Liver (tissue), 8 donors: ENCODE measurements at regions not wholly inside any gene's neighbourhood (a gene's known extent, or its start where the extent isn't known, plus 50 kb on each side); places are given as distances from the start of the nearest gene placed in this dataset.

Source experiments
- DNase-seq: peaks from one replicate; pipeline ENCODE4 v3.0.0-alpha.2; 2017; ENCODE audit warnings: low spot score
- H3K27ac ChIP-seq, 2 donors: one replicate each; pipeline ENCODE4 v1.7.0; 2013; ENCODE audit warnings: inconsistent platforms in 2 of 2, low read length in 2 of 2, control low read depth in 1 of 2, low read depth in 1 of 2, mild to moderate bottlenecking in 1 of 2
- H3K27me3 ChIP-seq, 4 donors: one replicate each; pipeline versions ENCODE4 v1.6.1 to v1.7.0; 2013; ENCODE audit warnings: low read length in 3 of 4, inconsistent platforms in 1 of 4, mild to moderate bottlenecking in 1 of 4, moderate library complexity in 1 of 4; ENCODE audit not compliant: control insufficient read depth in 4 of 4, insufficient read depth in 4 of 4
- H3K36me3 ChIP-seq, 4 donors: one replicate each; pipeline versions ENCODE4 v1.6.1 to v1.7.0; 2013; ENCODE audit warnings: low read length in 3 of 4, mild to moderate bottlenecking in 3 of 4, low read depth in 1 of 4, moderate library complexity in 1 of 4; ENCODE audit not compliant: control insufficient read depth in 4 of 4, insufficient read depth in 3 of 4
- H3K4me1 ChIP-seq, 4 donors: one replicate each; pipeline versions ENCODE4 v1.6.1 to v1.7.0; 2013; ENCODE audit warnings: low read length in 3 of 4, mild to moderate bottlenecking in 3 of 4, moderate library complexity in 1 of 4; ENCODE audit not compliant: control insufficient read depth in 4 of 4, insufficient read depth in 4 of 4
- H3K4me3 ChIP-seq, 3 donors: one replicate each; pipeline versions ENCODE4 v1.6.1 to v1.7.0; 2013; ENCODE audit warnings: low read length in 3 of 3, control low read depth in 1 of 3, low read depth in 1 of 3, mild to moderate bottlenecking in 1 of 3
- H3K9ac ChIP-seq, 2 donors: one replicate each; pipeline ENCODE4 v1.7.0; 2013; ENCODE audit warnings: low read length in 2 of 2, mild to moderate bottlenecking in 2 of 2, moderate library complexity in 2 of 2, control low read depth in 1 of 2, low read depth in 1 of 2
- H3K9me3 ChIP-seq, 4 donors: one replicate each; pipeline versions ENCODE4 v1.6.1 to v1.7.0; 2013; ENCODE audit warnings: low read length in 3 of 4; ENCODE audit not compliant: control insufficient read depth in 4 of 4
- EGR1 ChIP-seq, 2 donors: IDR thresholded peaks; 2 replicates each; pipeline ENCODE4 v1.6.1; 2016 to 2018; ENCODE audit warnings: antibody characterized with exemption in 2 of 2, low read depth in 2 of 2
- FOXA1 ChIP-seq: IDR thresholded peaks from 2 replicates; pipeline ENCODE4 v1.6.1; 2016; ENCODE audit warnings: antibody characterized with exemption
- GABPA ChIP-seq, 2 donors: IDR thresholded peaks in 1 of 2; conservative IDR thresholded peaks in 1 of 2; 2 replicates each; pipeline ENCODE4 v1.6.1; 2016; ENCODE audit warnings: antibody characterized with exemption in 2 of 2, mild to moderate bottlenecking in 1 of 2, moderate library complexity in 1 of 2
- HNF4A ChIP-seq, 2 donors: conservative IDR thresholded peaks; 2 replicates each; pipeline ENCODE4 v1.6.1; 2016; ENCODE audit warnings: antibody characterized with exemption in 2 of 2, mild to moderate bottlenecking in 2 of 2
- HNF4G ChIP-seq: IDR thresholded peaks from 2 replicates; pipeline ENCODE4 v1.6.1; 2016; ENCODE audit warnings: antibody characterized with exemption
- JUND ChIP-seq, 2 donors: IDR thresholded peaks; 2 replicates each; pipeline ENCODE4 v1.6.1; 2016; ENCODE audit warnings: antibody characterized with exemption in 2 of 2
- RAD21 ChIP-seq, 2 donors: IDR thresholded peaks; 2 replicates each; pipeline ENCODE4 v1.6.1; 2016; ENCODE audit warnings: antibody characterized with exemption in 2 of 2, mild to moderate bottlenecking in 2 of 2
- REST ChIP-seq: IDR thresholded peaks from 2 replicates; pipeline ENCODE4 v1.6.1; 2016; ENCODE audit warnings: antibody characterized with exemption, mild to moderate bottlenecking
- RXRA ChIP-seq, 2 donors: IDR thresholded peaks; 2 replicates each; pipeline ENCODE4 v1.6.1; 2017 to 2018; ENCODE audit warnings: antibody characterized with exemption in 2 of 2, mild to moderate bottlenecking in 1 of 2
- SP1 ChIP-seq: IDR thresholded peaks from 2 replicates; pipeline ENCODE4 v1.6.1; 2018; ENCODE audit warnings: antibody characterized with exemption, mild to moderate bottlenecking
- TAF1 ChIP-seq: conservative IDR thresholded peaks from 2 replicates; pipeline ENCODE4 v1.6.1; 2016; ENCODE audit warnings: antibody characterized with exemption, mild to moderate bottlenecking
- YY1 ChIP-seq: IDR thresholded peaks from 2 replicates; pipeline ENCODE4 v1.6.1; 2016; ENCODE audit warnings: antibody characterized with exemption, mild to moderate bottlenecking
- WGBS: extraction: QIAGEN DNeasy Blood & Tissue Kit; methylation state at CpG from one replicate; pipeline ENCODE4 v1.1.7; 2013; 5-methylcytosine and 5-hydroxymethylcytosine counted together
- TF ChIP-seq, protein P1 (sequence below): fragments of 150-350 bp; IDR thresholded peaks from 2 replicates; pipeline ENCODE4 v1.5.1; 2017; ENCODE audit warnings: improper control_type of control experiment, low read depth, low read length; ENCODE audit not compliant: missing input control
- TF ChIP-seq, protein P2 (sequence below): IDR thresholded peaks from 2 replicates; pipeline ENCODE4 v1.6.1; 2016; ENCODE audit warnings: antibody characterized with exemption
- TF ChIP-seq, protein P3 (sequence below): IDR thresholded peaks from 2 replicates; pipeline ENCODE4 v1.6.1; 2016; ENCODE audit warnings: antibody characterized with exemption
- TF ChIP-seq, protein P4 (sequence below): IDR thresholded peaks from 2 replicates; pipeline ENCODE4 v1.6.1; 2016; ENCODE audit warnings: antibody characterized with exemption
- donor health status: healthy.
- donor health status: healthy.
- donor health status: healthy.
- donor health status: healthy.
- donor health status: healthy.

GRCh38 chr11:71340086-71340606, 87.8 kb upstream of the SHANK2 start:
- H3K36me3 ChIP-seq, result no peaks in the 10 kb centered on the region
- TF ChIP-seq YY1, result no peak
- no peak for TF ChIP-seq HNF4A (conservative IDR thresholded peaks at IDR 0.05)
- no peak for TF ChIP-seq EGR1 (IDR thresholded peaks at IDR 0.05; ENCODE audit: low read depth in 2 of 2)
- TF ChIP-seq GABPA (IDR thresholded peaks at IDR 0.05 in 1 of 2, conservative IDR thresholded peaks at IDR 0.05 in 1 of 2), result no peak
- TF ChIP-seq, protein P1, sequence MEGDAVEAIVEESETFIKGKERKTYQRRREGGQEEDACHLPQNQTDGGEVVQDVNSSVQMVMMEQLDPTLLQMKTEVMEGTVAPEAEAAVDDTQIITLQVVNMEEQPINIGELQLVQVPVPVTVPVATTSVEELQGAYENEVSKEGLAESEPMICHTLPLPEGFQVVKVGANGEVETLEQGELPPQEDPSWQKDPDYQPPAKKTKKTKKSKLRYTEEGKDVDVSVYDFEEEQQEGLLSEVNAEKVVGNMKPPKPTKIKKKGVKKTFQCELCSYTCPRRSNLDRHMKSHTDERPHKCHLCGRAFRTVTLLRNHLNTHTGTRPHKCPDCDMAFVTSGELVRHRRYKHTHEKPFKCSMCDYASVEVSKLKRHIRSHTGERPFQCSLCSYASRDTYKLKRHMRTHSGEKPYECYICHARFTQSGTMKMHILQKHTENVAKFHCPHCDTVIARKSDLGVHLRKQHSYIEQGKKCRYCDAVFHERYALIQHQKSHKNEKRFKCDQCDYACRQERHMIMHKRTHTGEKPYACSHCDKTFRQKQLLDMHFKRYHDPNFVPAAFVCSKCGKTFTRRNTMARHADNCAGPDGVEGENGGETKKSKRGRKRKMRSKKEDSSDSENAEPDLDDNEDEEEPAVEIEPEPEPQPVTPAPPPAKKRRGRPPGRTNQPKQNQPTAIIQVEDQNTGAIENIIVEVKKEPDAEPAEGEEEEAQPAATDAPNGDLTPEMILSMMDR, result no peak
- TF ChIP-seq RAD21 (IDR thresholded peaks at IDR 0.05), result no peak
- TF ChIP-seq SP1, result no peak
- TF ChIP-seq TAF1, result no peak
- no peak for TF ChIP-seq REST
- no peak for TF ChIP-seq JUND (IDR thresholded peaks at IDR 0.05)
- TF ChIP-seq, protein P2, sequence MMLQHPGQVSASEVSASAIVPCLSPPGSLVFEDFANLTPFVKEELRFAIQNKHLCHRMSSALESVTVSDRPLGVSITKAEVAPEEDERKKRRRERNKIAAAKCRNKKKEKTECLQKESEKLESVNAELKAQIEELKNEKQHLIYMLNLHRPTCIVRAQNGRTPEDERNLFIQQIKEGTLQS, result no peak
- no peak overlapping the region for H3K4me3 ChIP-seq
- no peaks in the 10 kb centered on the region for H3K9me3 ChIP-seq
- no peak for DNase-seq
- 87% methylated on average over 12 of the region's 12 CpGs for WGBS
- H3K27me3 ChIP-seq, result no peaks in the 10 kb centered on the region
- H3K9ac ChIP-seq, result no peak overlapping the region
- H3K27ac ChIP-seq, result no peak overlapping the region
- peaks cover 0 to 8% (median 4%) of the 10 kb centered on the region in 4 donors for H3K4me1 ChIP-seq

- Histone ChIP-seq H3K27me3 (no peaks in the 10 kb centered on the region), H3K9me3 (no peaks in the 10 kb centered on the region), H3K9ac (no peak overlapping the region), H3K4me1 (peaks cover 0 to 8% (median 4%) of the 10 kb centered on the region in 4 donors), H3K27ac (no peak overlapping the region), H3K36me3 (no peaks in the 10 kb centered on the region), H3K4me3 (no peak overlapping the region)
- WGBS, result 89% methylated on average over 14 of the region's 14 CpGs
- DNase-seq, result no peak
- TF ChIP-seq RXRA (IDR thresholded peaks at IDR 0.05) (no peak), FOXA1 (no peak), YY1 (no peak), EGR1 (IDR thresholded peaks at IDR 0.05; ENCODE audit: low read depth in 2 of 2) (no peak), JUND (IDR thresholded peaks at IDR 0.05) (no peak), HNF4G (no peak), SP1 (no peak), HNF4A (conservative IDR thresholded peaks at IDR 0.05) (no peak), GABPA (IDR thresholded peaks at IDR 0.05 in 1 of 2, conservative IDR thresholded peaks at IDR 0.05 in 1 of 2) (no peak), TAF1 (no peak)
- TF ChIP-seq, protein P1, result no peak
- TF ChIP-seq, protein P3, sequence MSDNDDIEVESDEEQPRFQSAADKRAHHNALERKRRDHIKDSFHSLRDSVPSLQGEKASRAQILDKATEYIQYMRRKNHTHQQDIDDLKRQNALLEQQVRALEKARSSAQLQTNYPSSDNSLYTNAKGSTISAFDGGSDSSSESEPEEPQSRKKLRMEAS, result no peak
- TF ChIP-seq, protein P4, sequence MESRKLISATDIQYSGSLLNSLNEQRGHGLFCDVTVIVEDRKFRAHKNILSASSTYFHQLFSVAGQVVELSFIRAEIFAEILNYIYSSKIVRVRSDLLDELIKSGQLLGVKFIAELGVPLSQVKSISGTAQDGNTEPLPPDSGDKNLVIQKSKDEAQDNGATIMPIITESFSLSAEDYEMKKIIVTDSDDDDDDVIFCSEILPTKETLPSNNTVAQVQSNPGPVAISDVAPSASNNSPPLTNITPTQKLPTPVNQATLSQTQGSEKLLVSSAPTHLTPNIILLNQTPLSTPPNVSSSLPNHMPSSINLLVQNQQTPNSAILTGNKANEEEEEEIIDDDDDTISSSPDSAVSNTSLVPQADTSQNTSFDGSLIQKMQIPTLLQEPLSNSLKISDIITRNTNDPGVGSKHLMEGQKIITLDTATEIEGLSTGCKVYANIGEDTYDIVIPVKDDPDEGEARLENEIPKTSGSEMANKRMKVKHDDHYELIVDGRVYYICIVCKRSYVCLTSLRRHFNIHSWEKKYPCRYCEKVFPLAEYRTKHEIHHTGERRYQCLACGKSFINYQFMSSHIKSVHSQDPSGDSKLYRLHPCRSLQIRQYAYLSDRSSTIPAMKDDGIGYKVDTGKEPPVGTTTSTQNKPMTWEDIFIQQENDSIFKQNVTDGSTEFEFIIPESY, result no peak
- TF ChIP-seq, protein P2, result no peak
Observed at GRCh38 chr11:71339396-71339881, 87.1 kb upstream of the SHANK2 start.
